Keratinocyte (primary cell): ENCODE measurements at regions not wholly inside any gene's neighbourhood (a gene's known extent, or its start where the extent isn't known, plus 50 kb on each side); places are given as distances from the start of the nearest gene placed in this dataset.

ENCODE experiments used
- DNase-seq: peaks from one replicate; pipeline ENCODE4 v3.0.0-alpha.2; 2011; ENCODE audit warnings: low read depth, missing footprints, low spot score
- FAIRE-seq: peaks from 2 replicates; lab custom pipeline; 2011; peaks lifted over from hg19 to GRCh38; lab: Jason Lieb, UNC
- H2AFZ ChIP-seq: 2 replicates; pipeline ENCODE4 v1.6.0; 2012; ENCODE audit warnings: low read length, control low read depth, inconsistent platforms; ENCODE audit not compliant: control insufficient read depth
- H3K27ac ChIP-seq: 2 replicates; pipeline ENCODE4 v1.5.1; 2011; ENCODE audit warnings: low read length; ENCODE audit not compliant: control insufficient read depth, insufficient read depth
- H3K27me3 ChIP-seq: 3 replicates; pipeline ENCODE4 v1.6.0; 2011; ENCODE audit warnings: low read length; ENCODE audit not compliant: control insufficient read depth, insufficient read depth; ENCODE audit errors: extremely low read depth
- H3K36me3 ChIP-seq, 2 experiments: 2 replicates in 1 of 2; 3 replicates in 1 of 2; pipeline ENCODE4 v1.5.1; 2011; ENCODE audit warnings: low read length in 2 of 2, mild to moderate bottlenecking in 1 of 2; ENCODE audit not compliant: control insufficient read depth in 2 of 2, insufficient read depth in 2 of 2; ENCODE audit errors: extremely low read depth in 1 of 2
- H3K4me1 ChIP-seq: 3 replicates; pipeline ENCODE4 v1.5.1; 2011; ENCODE audit warnings: low read length; ENCODE audit not compliant: control insufficient read depth, insufficient read depth; ENCODE audit errors: extremely low read depth
- H3K4me2 ChIP-seq: 3 replicates; pipeline ENCODE4 v1.6.0; 2011; ENCODE audit warnings: low read depth, low read length; ENCODE audit not compliant: control insufficient read depth, insufficient read depth; ENCODE audit errors: extremely low read depth
- H3K4me3 ChIP-seq, 3 experiments: fragments of 200-600 bp in 1 of 3; sonication (generic) in 1 of 3; 2 replicates in 2 of 3; 3 replicates in 1 of 3; pipeline ENCODE4 v1.5.1; 2011 to 2016; ENCODE audit warnings: low read length in 3 of 3, mild to moderate bottlenecking in 3 of 3, control low read depth in 2 of 3, inconsistent platforms in 1 of 3, low read depth in 1 of 3, mixed read lengths in 1 of 3, mixed run types in 1 of 3, moderate library complexity in 1 of 3; ENCODE audit not compliant: control insufficient read depth in 2 of 3, insufficient read depth in 2 of 3; ENCODE audit errors: extremely low read depth in 1 of 3
- H3K79me2 ChIP-seq: 2 replicates; pipeline ENCODE4 v1.6.0; 2012; ENCODE audit warnings: low read length; ENCODE audit not compliant: control insufficient read depth, insufficient read depth
- H3K9ac ChIP-seq: 3 replicates; pipeline ENCODE4 v1.6.0; 2011; ENCODE audit warnings: low read length; ENCODE audit not compliant: control insufficient read depth, insufficient read depth; ENCODE audit errors: extremely low read depth
- H3K9me1 ChIP-seq: 3 replicates; pipeline ENCODE4 v1.6.0; 2011; ENCODE audit warnings: low read length; ENCODE audit not compliant: control insufficient read depth, insufficient read depth; ENCODE audit errors: extremely low read depth
- H3K9me3 ChIP-seq: 2 replicates; pipeline ENCODE4 v1.5.1; 2012; ENCODE audit warnings: low read depth, low read length; ENCODE audit not compliant: control insufficient read depth
- H4K20me1 ChIP-seq: 3 replicates; pipeline ENCODE4 v1.6.0; 2011; ENCODE audit warnings: low read length; ENCODE audit not compliant: control insufficient read depth, insufficient read depth; ENCODE audit errors: extremely low read depth
- EZH2 ChIP-seq: IDR thresholded peaks from one replicate; pipeline ENCODE4 v1.6.1; 2012; ENCODE audit warnings: inconsistent platforms, mild to moderate bottlenecking, low read length, moderate library complexity
- dilution Hi-C: fragments of 300-500 bp; cut with MboI; formaldehyde crosslinking; loops from one replicate; pipeline ENCODE4 v1.7.0; 2020; ENCODE audit warnings: low sequenced_read_pairs; ENCODE audit not compliant: extremely low pct_ligation_motif_present
- TF ChIP-seq, protein P1 (sequence below), 3 experiments: IDR thresholded peaks in 1 of 3; conservative IDR thresholded peaks in 1 of 3; optimal IDR thresholded peaks in 1 of 3; 2 replicates in 2 of 3; 3 replicates in 1 of 3; pipeline versions ENCODE3 to v1.5.1; 2011; ENCODE audit warnings: low read length in 3 of 3, mild to moderate bottlenecking in 3 of 3, moderate library complexity in 2 of 3, control low read depth in 1 of 3, inconsistent platforms in 1 of 3; ENCODE audit not compliant: insufficient read depth in 2 of 3; ENCODE audit errors: extremely low read depth in 1 of 3

DNA sequence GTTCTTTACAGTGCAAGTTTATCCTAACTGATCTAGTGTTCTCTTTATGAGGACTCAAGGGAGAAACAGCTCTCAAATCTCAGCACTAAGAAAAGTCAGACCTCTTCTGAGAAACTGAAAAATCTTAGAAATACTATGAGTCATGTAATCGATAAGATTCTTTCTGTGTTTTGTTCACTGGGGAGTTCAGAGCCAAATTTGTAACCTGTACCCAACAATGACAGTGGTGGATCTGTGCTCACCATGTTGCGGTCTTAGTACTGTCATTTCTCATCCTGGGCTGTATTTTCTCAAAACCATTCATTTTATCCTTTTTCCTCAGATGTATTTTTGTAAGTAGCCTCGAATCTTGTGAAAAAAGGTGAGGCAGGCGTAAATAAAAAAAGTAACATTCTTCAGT, 146.4 kb downstream of the ACER2 start:
- Histone ChIP-seq H3K36me3 (no peaks in the 10 kb centered on the region), H3K9me1 (no peaks in the 10 kb centered on the region), H3K4me1 (no peaks in the 10 kb centered on the region), H3K27ac (no peak overlapping the region), H3K4me3 (no peak overlapping the region), H3K27me3 (no peaks in the 10 kb centered on the region), H3K79me2 (no peaks in the 10 kb centered on the region), H3K9ac (no peak overlapping the region), H4K20me1 (no peaks in the 10 kb centered on the region), H3K4me2 (no peak overlapping the region), H3K9me3 (no peaks in the 10 kb centered on the region), H2AFZ (no peak overlapping the region)
- dilution Hi-C loops, result no loop called here
- DNase-seq (no peak), FAIRE-seq (no peak)
- TF ChIP-seq, protein P1, sequence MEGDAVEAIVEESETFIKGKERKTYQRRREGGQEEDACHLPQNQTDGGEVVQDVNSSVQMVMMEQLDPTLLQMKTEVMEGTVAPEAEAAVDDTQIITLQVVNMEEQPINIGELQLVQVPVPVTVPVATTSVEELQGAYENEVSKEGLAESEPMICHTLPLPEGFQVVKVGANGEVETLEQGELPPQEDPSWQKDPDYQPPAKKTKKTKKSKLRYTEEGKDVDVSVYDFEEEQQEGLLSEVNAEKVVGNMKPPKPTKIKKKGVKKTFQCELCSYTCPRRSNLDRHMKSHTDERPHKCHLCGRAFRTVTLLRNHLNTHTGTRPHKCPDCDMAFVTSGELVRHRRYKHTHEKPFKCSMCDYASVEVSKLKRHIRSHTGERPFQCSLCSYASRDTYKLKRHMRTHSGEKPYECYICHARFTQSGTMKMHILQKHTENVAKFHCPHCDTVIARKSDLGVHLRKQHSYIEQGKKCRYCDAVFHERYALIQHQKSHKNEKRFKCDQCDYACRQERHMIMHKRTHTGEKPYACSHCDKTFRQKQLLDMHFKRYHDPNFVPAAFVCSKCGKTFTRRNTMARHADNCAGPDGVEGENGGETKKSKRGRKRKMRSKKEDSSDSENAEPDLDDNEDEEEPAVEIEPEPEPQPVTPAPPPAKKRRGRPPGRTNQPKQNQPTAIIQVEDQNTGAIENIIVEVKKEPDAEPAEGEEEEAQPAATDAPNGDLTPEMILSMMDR (optimal IDR thresholded peaks at IDR 0.05 in 1 of 3, IDR thresholded peaks at IDR 0.05 in 1 of 3, conservative IDR thresholded peaks at IDR 0.05 in 1 of 3; ENCODE audit: extremely low read depth in 1 of 3, insufficient read depth in 2 of 3, low read length in 3 of 3), result no peak
- TF ChIP-seq EZH2, result no peak

DNA sequence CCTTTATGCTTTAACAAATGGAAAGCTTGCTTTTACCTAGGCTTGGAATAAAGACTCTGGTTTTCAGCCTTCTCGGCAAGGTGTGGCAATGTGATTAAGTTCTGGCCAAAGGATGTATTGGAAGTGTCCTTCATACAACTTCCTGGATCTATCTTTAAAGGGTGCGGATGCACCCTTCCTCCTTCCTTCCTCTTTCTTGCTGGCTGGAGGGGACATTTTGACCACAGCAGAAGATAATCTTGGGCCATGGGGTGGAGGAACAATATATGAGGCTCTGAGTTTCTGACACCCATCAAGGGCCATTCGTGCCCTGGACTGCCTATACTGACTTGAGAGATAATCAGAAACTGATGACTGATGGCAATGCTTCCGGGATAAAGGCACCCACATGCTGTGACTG, 145.7 kb downstream of the ACER2 start:
- Histone ChIP-seq H3K27me3 (no peaks in the 10 kb centered on the region), H3K36me3 (no peaks in the 10 kb centered on the region), H3K9me3 (no peaks in the 10 kb centered on the region), H3K79me2 (no peaks in the 10 kb centered on the region), H3K4me1 (no peaks in the 10 kb centered on the region), H3K9ac (no peak overlapping the region), H3K9me1 (no peaks in the 10 kb centered on the region), H2AFZ (no peak overlapping the region), H4K20me1 (no peaks in the 10 kb centered on the region), H3K4me3 (no peak overlapping the region), H3K4me2 (no peak overlapping the region), H3K27ac (no peak overlapping the region)
- dilution Hi-C loops, result no loop called here
- DNase-seq (no peak), FAIRE-seq (no peak)
- TF ChIP-seq, protein P1 (optimal IDR thresholded peaks at IDR 0.05 in 1 of 3, IDR thresholded peaks at IDR 0.05 in 1 of 3, conservative IDR thresholded peaks at IDR 0.05 in 1 of 3; ENCODE audit: extremely low read depth in 1 of 3, insufficient read depth in 2 of 3, low read length in 3 of 3), result no peak
- no peak for TF ChIP-seq EZH2
